ENCODE measurements at regions not wholly inside any gene's neighbourhood (a gene's known extent, or its start where the extent isn't known, plus 50 kb on each side); places are given as distances from the start of the nearest gene placed in this dataset.
"Not testable (repeated sequence)": the region's sequence is repeated elsewhere in the genome, so short reads cannot be mapped to it uniquely, and the experiment has no call there.

- peak; percentile 5 for DNase-seq
Observed at GRCh38 chr1:221987860-221988520, 246.1 kb upstream of the DUSP10 start.

GRCh38 chr1:221983444-221983843 lies 241.6 kb upstream of the DUSP10 start:
- DNase-seq = no peak

DNA sequence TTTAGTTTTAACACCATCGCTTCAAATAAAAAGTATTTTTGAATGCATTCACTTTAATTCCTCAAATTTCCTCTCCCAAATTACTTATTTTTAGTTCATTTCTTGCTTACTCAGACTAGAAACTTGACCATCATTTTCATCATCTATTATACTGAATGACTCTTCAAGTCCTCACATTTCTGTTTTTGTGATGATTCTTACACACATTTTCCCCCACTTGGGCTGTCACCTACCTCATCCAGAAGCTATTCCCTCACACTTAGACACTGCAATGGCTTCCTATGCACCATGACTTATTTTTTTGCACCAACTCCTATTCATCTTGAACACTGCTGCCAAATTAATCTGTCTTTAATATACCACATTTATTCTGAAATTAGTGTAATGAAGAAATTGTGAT lies 239.6 kb upstream of the DUSP10 start:
- no peak for DNase-seq

- no peak for DNase-seq
Observed at GRCh38 chr1:221979444-221980032, 237.6 kb upstream of the DUSP10 start.

- DNase-seq = not testable (repeated sequence)
Observed at GRCh38 chr1:221978631-221979334, 236.9 kb upstream of the DUSP10 start.

DNA sequence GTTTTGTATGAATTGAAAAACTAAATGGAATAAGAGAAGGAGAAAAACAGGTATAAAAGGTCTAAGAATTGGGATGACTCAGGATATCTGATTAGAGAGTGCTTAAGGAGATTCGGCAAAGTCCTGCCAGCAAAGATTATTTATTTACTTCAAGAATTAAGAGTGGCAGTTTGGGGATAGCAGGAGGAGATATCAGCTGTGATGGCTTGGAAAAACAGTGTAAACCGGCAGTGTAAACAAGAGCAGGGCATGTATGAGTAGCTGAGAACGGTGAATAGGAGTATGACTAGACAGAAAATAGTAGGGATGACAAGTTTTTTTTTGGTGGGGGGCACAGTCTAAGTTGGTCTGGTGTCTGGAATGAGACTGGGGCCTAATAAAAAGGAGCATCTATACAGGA lies 231.9 kb upstream of the DUSP10 start:
- DNase-seq = not testable (repeated sequence)

DNA sequence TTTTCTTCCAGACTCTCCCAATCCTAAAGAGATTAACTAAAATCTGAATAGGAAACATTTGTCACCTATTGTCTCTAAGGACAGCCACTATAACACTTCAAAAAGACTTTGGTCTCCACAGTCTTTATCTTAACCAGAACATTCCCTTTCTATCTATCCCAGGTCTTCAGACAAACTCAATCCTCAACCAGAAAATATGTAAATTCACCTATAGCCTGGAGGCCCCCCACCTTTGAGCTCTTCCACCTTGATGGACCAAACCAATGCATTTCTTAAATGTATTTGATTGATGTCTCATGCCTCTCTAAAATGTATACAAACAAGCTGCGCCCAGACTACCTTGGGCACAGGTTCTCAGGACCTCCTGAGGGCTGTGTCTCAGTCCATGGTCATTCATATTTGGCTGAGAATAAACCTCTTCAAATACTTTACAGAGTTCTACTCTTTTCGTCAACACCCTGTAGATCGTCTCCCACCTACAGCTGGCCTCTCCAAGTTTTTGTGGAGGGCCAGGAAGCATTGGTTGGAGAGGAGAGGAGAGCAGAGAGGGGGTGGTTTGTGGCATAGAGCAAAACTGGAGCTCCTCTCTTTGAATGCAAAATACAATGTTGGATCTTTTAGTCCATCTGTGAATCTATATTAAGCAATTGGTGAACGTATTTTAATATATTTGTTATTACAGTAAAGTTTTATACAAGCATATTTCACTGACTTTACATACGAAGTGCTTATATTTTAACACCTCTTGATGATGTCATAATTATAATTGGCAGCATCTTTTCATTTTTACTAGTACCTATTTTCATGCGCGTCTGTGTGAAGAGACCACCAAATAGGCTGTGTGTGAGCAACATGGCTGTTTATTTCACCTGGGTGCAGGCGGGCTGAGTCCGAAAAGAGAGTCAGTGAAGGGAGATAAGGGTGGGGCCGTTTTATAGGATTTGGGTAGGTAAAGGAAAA lies 230.7 kb upstream of the DUSP10 start:
- DNase-seq = no peak

DNA sequence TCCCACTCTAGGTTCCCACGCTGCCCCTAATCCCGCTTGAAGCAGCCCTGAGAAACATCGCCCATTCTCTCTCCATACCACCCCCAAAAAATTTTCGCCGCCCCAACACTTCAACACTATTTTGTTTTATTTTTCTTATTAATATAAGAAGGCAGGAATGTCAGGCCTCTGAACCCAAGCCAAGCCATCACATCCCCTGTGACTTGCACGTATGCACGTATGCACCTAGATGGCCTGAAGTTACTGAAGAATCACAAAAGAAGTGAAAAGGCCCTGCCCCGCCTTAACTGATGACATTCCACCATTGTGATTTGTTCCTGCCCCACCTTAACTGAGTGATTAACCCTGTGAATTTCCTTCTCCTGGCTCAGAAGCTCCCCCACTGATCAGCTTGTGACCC lies 229.1 kb upstream of the DUSP10 start:
- DNase-seq = not testable (repeated sequence)

GRCh38 chr1:221969298-221969858 lies 227.5 kb upstream of the DUSP10 start:
- not testable (repeated sequence) for DNase-seq

- DNase-seq = not testable (repeated sequence)
Observed at GRCh38 chr1:221967538-221967937, 225.6 kb upstream of the DUSP10 start.

DNA sequence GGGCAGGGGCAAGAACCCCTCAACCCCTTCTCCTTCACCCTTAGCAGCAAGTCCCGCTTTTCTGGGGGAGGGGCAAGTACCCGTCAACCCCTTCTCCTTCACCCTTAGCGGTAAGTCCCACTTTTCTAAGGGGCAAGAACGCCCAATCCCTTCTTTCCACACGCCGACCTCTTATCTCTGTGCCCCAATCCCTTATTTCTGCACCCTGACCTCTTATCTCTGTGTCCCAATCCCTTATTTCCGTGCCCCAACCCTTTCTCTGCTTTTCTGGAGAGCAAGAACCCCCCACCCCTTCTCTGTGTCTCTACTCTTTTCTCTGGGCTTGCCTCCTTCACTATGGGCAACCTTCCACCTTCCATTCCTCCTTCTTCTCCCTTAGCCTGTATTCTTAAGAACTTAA lies 225.0 kb upstream of the DUSP10 start:
- not testable (repeated sequence) for DNase-seq

- not testable (repeated sequence) for DNase-seq
Observed at GRCh38 chr1:221965891-221966290, 224.0 kb upstream of the DUSP10 start.

DNA sequence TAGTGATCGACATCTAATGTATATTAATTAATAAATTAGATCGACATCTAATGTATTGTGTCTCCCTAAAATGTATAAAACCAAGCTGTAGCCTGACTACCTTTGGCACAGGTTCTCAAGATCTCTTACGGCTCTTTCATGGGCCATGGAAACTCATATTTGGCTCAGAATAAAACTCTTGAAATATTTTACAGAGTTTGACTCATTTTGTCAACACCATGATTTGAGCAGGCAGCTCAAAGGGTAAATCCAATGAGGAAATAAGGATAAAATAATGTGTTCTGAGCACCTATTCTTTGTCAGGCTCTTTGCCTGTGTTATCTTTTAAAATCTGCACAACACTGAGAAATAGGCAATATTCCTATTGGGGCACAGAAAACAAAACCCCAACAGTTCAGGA lies 223.4 kb upstream of the DUSP10 start:
- DNase-seq = no peak

DNA sequence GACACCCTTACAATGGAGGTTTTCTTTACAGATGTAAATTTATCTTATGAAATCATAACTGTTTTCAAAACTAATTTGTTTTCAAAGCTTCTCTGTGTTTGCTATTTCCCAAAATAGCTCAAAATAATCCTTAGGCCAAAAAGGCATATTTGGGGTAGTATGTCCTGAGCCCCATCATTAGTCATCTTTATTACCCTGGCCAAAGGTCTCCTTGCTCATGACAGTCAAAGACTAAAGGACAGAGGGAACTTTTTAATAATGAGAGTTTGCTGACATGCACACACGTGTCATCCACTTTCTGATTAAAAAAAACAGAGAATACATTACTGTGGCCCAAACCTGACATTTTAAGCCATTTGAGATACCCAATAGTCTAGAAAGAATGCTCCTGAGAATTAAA lies 221.9 kb upstream of the DUSP10 start:
- no peak for DNase-seq

DNA sequence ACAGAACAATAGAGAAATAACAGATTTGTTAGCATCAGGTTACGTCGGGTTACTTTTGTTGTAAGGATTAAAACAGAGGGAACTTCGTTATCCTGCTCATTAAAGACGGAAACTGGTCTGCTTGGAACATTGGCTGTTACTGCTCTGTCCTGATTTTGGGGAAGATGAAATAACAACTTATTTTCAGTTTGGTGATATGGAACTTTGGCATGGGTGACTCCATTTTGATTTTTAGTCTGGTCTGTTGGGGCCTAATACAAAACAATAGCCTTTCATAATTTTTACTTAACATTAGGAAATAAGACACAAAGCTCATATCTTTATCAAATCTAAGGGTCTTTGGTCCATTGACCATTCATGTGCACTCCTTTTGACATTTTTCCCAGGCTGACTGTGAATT lies 220.5 kb upstream of the DUSP10 start:
- no peak for DNase-seq

DNA sequence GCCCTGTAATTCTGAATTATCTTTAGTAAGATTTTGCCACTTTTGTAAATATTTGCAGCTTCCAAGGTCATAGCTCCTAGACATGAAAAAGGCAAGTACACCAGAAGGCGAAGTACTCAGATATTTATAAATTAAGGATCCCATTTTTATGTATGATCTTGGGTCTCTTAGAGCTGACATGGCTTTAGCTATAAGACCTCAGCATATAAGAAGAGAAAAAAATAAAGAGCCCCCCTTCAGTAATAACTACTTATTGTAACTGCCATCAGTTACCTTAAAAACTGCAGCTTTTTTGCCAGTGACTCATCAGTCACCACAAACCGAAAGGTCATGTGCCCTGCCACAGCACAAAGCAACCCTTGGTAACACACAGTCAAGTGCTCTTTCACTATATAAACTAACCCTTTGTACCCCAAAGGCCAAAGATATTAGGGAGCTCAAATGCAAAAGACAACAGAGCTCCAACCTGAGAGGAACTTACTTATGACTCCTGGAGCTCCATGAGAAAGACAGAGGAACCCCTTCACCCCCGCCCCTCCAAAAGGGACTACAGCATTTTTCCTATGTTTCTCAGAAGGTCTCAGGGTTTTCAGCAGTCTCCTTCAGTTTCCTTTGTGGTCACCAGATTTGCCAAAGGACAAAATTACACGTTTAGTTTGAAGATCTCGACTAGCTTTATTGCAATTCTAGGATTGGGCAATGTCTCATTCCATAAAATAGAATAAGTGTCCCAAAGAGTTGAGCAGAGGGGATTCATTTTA lies 219.8 kb upstream of the DUSP10 start:
- DNase-seq = peak; percentile 39

DNA sequence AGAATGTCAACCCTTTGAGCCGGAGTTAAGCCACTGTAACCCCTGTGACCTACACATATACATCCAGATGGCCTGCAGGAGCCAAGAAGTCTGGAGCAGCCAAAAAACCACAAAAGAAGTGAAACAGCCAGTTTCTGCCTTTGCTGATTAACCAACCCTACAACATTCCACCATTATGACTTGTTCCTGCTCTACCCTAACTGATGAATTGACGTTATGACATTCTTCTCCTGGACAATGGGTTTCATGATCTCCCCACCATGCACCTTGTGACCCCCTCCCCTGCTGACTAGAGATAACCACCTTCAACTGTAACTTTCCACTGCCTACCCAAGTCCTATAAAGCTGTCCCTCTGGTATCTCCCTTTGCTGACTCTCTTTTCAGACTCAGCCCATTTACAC lies 216.3 kb upstream of the DUSP10 start:
- DNase-seq = peak; percentile 16

DNA sequence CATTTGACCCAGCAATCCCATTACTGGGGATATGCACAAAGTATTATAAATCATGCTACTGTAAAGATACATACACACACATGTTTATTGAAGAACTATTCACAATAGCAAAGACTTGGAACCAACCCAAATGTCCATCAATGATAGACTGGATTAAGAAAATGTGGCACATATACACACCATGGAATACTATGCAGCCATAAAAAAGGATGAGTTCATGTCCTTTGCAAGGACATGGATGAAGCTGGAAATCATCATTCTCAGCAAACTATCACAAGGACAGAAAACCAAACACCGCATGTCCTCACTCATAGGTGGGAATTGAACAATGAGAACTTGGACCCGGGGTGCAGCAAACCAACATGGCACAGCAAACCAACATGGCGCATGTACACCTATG lies 215.5 kb upstream of the DUSP10 start:
- DNase-seq = not testable (repeated sequence)

- no peak for DNase-seq
Observed at GRCh38 chr1:221949996-221950395, 208.1 kb upstream of the DUSP10 start.

DNA sequence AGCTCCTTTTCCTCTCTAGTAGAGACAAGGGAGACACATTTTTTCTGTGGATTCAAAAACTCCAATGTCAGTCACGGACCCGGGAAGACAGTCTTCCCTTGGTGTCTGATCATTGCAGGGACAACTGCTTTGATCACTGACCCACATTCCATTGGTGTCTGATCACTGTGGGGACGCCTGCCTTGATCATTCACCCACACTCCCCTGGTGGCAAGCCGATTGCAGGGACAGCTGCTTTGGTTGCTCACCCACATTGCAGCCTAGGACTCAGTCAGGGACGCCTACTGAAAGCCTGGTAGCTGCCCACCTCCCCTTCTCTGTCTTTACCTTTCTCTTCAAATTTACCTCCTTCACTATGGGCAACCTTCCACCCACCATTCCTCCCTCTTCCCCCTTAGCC lies 206.6 kb upstream of the DUSP10 start:
- no peak for DNase-seq

DNA sequence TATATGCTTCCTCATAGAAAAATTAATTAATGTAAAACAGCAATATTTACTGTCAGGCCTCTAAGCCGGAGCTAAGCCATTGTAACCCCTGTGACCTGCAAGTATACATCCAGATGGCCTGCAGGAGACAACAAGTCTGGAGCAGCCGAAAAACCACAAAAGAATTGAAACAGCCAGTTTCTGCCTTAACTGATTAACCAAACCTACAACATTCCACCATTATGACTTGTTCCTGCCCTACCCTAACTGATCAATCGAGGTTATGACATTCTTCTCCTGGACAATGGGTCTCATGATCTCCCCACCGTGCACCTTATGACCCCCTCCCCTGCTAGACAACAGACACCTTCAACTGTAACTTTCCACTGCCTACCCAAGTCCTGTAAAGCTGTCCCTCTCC lies 205.8 kb upstream of the DUSP10 start:
- DNase-seq = no peak

DNA sequence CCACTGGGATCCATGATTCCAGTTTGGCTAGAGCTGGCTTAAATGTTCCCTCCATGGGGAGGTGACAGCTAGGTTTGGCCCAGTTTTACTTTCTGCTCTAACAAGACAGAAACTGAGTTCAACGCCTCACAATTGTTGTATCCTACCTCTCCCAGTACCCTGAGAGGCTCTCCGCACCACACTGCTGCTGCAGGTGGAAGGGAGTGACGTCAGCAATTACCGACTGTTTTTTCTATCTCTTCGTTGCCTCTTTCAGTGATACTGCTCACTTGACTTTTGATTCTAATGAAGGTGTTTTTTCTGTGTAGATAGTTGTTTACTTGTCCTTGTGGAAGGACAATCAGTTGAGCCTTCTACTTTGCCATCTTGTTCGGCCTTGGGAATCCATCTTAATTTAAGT lies 204.9 kb upstream of the DUSP10 start:
- DNase-seq = no peak
